ENCODE measurements at regions not wholly inside any gene's neighbourhood (a gene's known extent, or its start where the extent isn't known, plus 50 kb on each side); places are given as distances from the start of the nearest gene placed in this dataset.
"Not testable (repeated sequence)": the region's sequence is repeated elsewhere in the genome, so short reads cannot be mapped to it uniquely, and the experiment has no call there.

DNA sequence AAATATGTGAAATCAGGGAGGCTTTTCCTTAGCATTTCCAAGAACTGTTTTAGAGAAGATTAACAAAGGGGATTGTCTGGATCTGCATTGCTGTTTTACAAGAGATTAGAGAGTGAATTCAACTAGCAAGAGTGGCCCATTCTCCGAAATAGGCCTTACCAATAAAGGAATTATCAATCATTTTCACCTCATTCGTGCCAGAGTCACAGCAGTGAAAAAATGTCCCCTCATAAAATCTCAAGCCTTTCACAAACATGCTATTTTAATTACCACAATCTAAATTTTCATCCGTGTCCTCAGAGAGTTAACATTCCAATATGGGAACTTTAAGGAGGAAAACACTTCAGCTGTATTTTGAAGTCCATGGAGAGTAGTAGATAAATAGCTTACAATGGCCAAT lies 979.6 kb downstream of the RPA4 start:
- Histone ChIP-seq H3K27me3 (ENCODE audit: insufficient read depth, low read length) (no peaks in the 10 kb centered on the region), H3K4me1 (ENCODE audit: insufficient read depth, low read length) (no peaks in the 10 kb centered on the region), H3K9me3 (ENCODE audit: low read depth, low read length) (no peaks in the 10 kb centered on the region), H3K4me3 (ENCODE audit: low read length) (no peak overlapping the region)

DNA sequence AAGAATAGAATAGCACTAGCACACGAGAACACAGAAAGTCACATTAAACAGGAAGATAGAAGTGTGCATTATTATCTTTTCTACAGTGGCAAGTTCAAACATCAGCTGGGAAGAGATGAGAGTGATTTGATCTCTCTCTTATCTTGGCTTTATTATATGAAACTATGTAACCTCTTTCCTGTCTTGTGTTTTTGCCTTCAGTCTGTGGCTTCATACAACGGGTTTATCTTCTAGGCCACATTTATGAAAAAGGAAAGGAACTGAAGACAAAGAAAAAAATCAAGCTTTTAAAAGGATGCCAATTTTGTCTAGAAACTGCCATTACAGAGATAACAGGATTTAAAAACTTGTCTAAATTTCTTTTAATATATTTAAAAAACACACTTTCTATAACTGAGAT lies 983.6 kb downstream of the RPA4 start:
- Histone ChIP-seq H3K4me3 (ENCODE audit: low read length) (no peak overlapping the region), H3K9me3 (ENCODE audit: low read depth, low read length) (no peaks in the 10 kb centered on the region), H3K27me3 (ENCODE audit: insufficient read depth, low read length) (no peaks in the 10 kb centered on the region), H3K4me1 (ENCODE audit: insufficient read depth, low read length) (no peaks in the 10 kb centered on the region)

DNA sequence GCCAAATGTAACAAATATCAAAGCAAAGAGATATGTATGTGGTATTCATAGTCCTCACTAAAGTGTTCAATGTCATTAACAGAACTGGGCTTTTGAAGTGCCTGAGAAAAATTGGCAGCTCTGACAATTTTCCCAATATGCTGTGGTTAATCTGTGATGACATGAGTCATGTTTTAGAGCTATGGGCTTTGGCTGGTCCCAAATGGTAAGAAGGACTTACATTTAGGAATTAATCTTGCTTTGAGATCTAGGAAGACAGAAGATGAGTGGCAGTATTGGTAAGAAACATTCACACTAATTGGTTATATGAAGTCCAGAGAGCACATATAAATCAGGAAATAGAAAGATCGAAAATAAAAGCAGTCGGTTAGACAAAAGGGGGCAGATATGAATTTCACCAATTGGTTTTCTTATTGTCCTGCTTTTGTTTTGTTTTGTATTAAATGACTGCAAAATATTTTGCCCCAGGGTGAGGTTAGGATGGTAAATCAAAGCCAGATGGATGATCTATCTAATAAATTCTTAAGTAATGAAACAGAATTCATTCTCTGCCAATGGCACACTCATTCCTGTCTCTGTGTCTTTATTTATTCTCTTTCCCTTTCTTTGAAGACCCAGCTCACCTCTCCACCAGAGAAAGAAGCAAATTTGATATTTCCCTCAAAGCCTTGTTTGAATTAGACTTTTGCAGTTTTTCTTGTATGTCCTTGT lies 993.1 kb downstream of the RPA4 start:
- no peaks in the 10 kb centered on the region for H3K4me1 ChIP-seq (ENCODE audit: insufficient read depth, low read length)
- H3K27me3 ChIP-seq (ENCODE audit: insufficient read depth, low read length): no peaks in the 10 kb centered on the region
- H3K4me3 ChIP-seq (ENCODE audit: low read length): no peak overlapping the region
- no peaks in the 10 kb centered on the region for H3K9me3 ChIP-seq (ENCODE audit: low read depth, low read length)

- Histone ChIP-seq H3K4me1 (ENCODE audit: insufficient read depth, low read length) (no peaks in the 10 kb centered on the region), H3K9me3 (ENCODE audit: low read depth, low read length) (no peaks in the 10 kb centered on the region), H3K27me3 (ENCODE audit: insufficient read depth, low read length) (no peaks in the 10 kb centered on the region), H3K4me3 (ENCODE audit: low read length) (no peak overlapping the region)
These were observed 998.6 kb downstream of the RPA4 start for GRCh38 chrX:97882306-97882705.

DNA sequence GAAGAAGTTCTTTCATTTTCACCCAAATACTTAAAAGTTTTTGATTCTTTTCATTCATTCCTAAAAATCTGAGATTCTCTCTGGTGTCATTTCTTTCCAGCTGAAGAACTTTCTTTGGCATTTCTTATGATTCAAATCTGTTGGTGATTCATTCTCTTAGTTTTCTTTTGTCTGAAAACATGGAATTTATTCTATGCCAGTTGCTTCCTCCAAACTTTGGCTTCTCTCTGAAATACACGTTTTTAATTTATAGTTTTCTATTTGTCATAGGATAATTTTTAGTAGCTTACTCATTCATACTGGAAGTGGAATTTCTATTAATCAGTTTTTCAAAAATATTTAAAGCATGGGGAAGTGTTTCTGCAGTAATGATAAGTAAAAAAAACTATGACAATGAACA lies 1012.0 kb downstream of the RPA4 start:
- no peaks in the 10 kb centered on the region for H3K9me3 ChIP-seq (ENCODE audit: low read depth, low read length)
- no peaks in the 10 kb centered on the region for H3K4me1 ChIP-seq (ENCODE audit: insufficient read depth, low read length)
- no peak overlapping the region for H3K4me3 ChIP-seq (ENCODE audit: low read length)
- peaks cover 12% of the 10 kb centered on the region for H3K27me3 ChIP-seq (ENCODE audit: insufficient read depth, low read length)

- Histone ChIP-seq H3K4me1 (ENCODE audit: insufficient read depth, low read length) (no peaks in the 10 kb centered on the region), H3K9me3 (ENCODE audit: low read depth, low read length) (no peaks in the 10 kb centered on the region), H3K4me3 (ENCODE audit: low read length) (no peak overlapping the region), H3K27me3 (ENCODE audit: insufficient read depth, low read length) (peaks cover 16% of the 10 kb centered on the region)
These were observed 1014.3 kb downstream of the RPA4 start for GRCh38 chrX:97897998-97898397.

GRCh38 chrX:97898798-97899197 lies 1015.1 kb downstream of the RPA4 start:
- Histone ChIP-seq H3K4me3 (ENCODE audit: low read length) (no peak overlapping the region), H3K4me1 (ENCODE audit: insufficient read depth, low read length) (no peaks in the 10 kb centered on the region), H3K9me3 (ENCODE audit: low read depth, low read length) (no peaks in the 10 kb centered on the region), H3K27me3 (ENCODE audit: insufficient read depth, low read length) (peaks cover 22% of the 10 kb centered on the region)

DNA sequence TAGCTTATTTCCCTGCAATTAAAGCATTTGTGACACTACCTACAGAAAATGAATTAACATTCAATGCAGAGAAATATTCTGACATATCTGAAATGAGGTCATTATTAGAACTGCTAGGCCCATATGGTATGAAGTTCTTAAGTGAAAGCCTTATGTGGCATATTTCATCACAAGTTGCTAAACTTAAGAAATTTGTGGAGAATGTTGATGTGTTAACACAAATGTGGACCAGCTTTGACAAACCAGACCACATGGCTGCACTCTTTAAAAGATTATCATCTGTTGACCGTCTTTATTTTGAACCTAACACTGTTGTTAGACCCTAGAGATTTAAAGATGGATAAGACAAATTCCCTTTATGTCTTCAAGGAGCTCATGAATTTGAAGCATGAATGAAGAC lies 1024.1 kb downstream of the RPA4 start:
- Histone ChIP-seq H3K9me3 (ENCODE audit: low read depth, low read length) (peaks cover 5% of the 10 kb centered on the region), H3K4me3 (ENCODE audit: low read length) (no peak overlapping the region), H3K27me3 (ENCODE audit: insufficient read depth, low read length) (peaks cover 51% of the 10 kb centered on the region), H3K4me1 (ENCODE audit: insufficient read depth, low read length) (no peaks in the 10 kb centered on the region)

DNA sequence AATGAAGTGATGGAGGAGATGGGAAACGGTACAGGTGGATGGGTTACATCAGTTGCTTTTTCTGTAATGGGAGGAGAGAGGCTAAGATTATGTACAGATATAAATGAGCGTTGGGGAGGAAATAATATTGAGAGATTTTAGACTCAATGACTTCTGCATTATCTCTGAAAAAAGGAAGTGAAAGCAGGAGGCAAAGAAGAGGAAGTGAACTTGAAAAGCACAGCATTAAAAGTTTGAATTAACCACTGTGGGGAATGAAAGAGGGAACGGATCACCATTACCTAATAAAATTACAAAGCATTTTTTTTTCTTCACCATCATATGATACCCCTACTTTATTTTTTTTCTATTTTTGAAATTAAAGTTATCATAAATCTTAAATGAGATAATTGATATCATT lies 1025.5 kb downstream of the RPA4 start:
- Histone ChIP-seq H3K4me1 (ENCODE audit: insufficient read depth, low read length) (no peaks in the 10 kb centered on the region), H3K9me3 (ENCODE audit: low read depth, low read length) (peaks cover 5% of the 10 kb centered on the region), H3K4me3 (ENCODE audit: low read length) (no peak overlapping the region), H3K27me3 (ENCODE audit: insufficient read depth, low read length) (peaks cover 55% of the 10 kb centered on the region)

- H3K27me3 ChIP-seq (ENCODE audit: insufficient read depth, low read length): peaks cover 26% of the 10 kb centered on the region
These were observed 1031.7 kb downstream of the RPA4 start for GRCh38 chrX:97915390-97915789.

DNA sequence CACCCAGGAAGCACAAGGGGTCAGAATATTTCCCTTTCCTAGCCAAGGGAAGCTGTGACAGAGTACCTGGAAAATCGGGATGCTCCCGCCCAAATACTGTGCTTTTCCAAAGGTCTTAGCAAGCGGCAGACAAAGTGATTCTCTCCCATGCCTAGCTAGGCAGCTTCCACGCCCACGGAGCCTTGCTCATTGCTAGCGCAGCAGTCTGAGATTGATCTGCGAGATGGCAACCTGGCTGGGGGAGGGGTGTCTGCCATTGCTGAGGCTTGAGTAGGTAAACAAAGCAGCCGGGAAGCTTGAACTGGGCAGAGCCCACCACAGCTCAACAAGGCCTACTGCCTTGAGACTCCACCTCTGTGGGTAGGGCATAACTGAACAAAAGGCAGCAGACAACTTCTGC lies 1037.5 kb downstream of the RPA4 start:
- H3K27me3 ChIP-seq (ENCODE audit: insufficient read depth, low read length); H3K9me3 ChIP-seq (ENCODE audit: low read depth, low read length); H3K4me1 ChIP-seq (ENCODE audit: insufficient read depth, low read length); H3K4me3 ChIP-seq (ENCODE audit: low read length): not testable (repeated sequence)

More at GRCh38 chrX:97915390-97915789, 1031.7 kb downstream of the RPA4 start:
- not testable (repeated sequence) for H3K4me1 ChIP-seq (ENCODE audit: insufficient read depth, low read length); H3K9me3 ChIP-seq (ENCODE audit: low read depth, low read length); H3K4me3 ChIP-seq (ENCODE audit: low read length)

GRCh38 chrX:97931586-97931985 lies 1047.9 kb downstream of the RPA4 start:
- no peak overlapping the region for H3K4me3 ChIP-seq (ENCODE audit: low read length)
- no peaks in the 10 kb centered on the region for H3K27me3 ChIP-seq (ENCODE audit: insufficient read depth, low read length)
- no peaks in the 10 kb centered on the region for H3K9me3 ChIP-seq (ENCODE audit: low read depth, low read length)
- no peaks in the 10 kb centered on the region for H3K4me1 ChIP-seq (ENCODE audit: insufficient read depth, low read length)

- H3K9me3 ChIP-seq (ENCODE audit: low read depth, low read length): no peaks in the 10 kb centered on the region
- no peaks in the 10 kb centered on the region for H3K4me1 ChIP-seq (ENCODE audit: insufficient read depth, low read length)
- H3K27me3 ChIP-seq (ENCODE audit: insufficient read depth, low read length): no peaks in the 10 kb centered on the region
- no peak overlapping the region for H3K4me3 ChIP-seq (ENCODE audit: low read length)
These were observed 1052.6 kb downstream of the RPA4 start for GRCh38 chrX:97936296-97936695.

GRCh38 chrX:97938706-97939105 lies 1055.0 kb downstream of the RPA4 start:
- Histone ChIP-seq H3K9me3 (ENCODE audit: low read depth, low read length) (no peaks in the 10 kb centered on the region), H3K27me3 (ENCODE audit: insufficient read depth, low read length) (no peaks in the 10 kb centered on the region), H3K4me1 (ENCODE audit: insufficient read depth, low read length) (no peaks in the 10 kb centered on the region), H3K4me3 (ENCODE audit: low read length) (no peak overlapping the region)

DNA sequence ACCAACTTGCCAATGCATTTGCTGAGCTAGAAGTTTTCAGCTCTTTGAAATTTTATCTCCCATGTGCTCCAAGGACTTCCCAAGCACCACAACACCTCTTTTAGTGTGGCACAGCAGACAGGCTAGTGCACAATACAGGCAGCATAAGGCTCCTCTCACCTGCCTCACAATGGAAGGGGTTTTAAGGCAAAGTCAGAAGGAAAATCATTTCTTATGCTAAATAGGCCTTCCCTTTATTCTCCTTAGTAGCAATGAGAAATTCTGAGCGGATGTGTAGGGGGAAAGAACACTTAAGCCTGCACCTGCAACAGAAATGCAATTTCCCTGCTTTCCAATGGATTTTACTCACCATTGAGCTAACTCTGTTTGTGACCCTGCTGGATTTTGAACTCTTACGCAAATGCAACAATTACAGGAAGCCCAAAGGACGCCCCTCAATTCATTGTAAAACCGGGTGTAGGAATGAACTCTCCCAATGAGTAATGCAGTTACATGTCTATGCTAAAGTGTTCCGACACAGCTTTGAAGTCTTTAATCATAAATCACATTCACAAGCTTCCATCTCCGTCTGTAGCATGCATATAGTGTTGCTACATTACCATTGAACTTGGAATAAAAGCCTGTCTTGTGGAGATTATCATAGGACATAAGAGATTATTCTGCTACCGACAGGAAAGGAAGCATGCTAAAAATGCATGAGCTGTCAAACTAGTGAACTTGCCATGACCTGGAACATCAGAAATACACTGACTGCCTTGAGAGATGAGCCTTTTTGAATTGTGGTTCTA lies 1084.9 kb downstream of the RPA4 start:
- no peaks in the 10 kb centered on the region for H3K27me3 ChIP-seq (ENCODE audit: insufficient read depth, low read length)
- H3K9me3 ChIP-seq (ENCODE audit: low read depth, low read length): no peaks in the 10 kb centered on the region
- no peaks in the 10 kb centered on the region for H3K4me1 ChIP-seq (ENCODE audit: insufficient read depth, low read length)
- H3K4me3 ChIP-seq (ENCODE audit: low read length): no peak overlapping the region

DNA sequence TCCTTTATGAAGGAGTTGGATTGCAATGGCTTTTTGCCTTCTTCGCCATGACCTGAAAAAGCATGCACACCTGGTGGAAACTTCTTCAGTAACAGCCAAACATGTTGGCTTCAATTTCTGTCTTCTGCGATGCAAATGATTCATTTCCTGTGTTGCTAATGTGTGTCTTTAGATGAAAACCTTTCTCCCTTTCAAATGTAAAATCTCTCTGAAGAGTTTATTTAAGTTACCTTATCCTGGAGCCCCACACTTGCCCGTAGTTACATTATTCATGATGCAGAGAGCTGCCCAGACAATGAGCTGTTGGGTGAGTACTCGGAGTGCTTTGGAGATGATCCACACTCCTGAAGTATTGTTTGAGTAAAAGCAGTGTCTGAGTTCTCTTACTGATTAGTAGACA lies 1100.9 kb downstream of the RPA4 start:
- no peaks in the 10 kb centered on the region for H3K9me3 ChIP-seq (ENCODE audit: low read depth, low read length)
- no peaks in the 10 kb centered on the region for H3K27me3 ChIP-seq (ENCODE audit: insufficient read depth, low read length)
- H3K4me3 ChIP-seq (ENCODE audit: low read length): no peak overlapping the region
- no peaks in the 10 kb centered on the region for H3K4me1 ChIP-seq (ENCODE audit: insufficient read depth, low read length)

All from mononuclear cell (primary cell).